GM12878 (cell line): ENCODE measurements at regions not wholly inside any gene's neighbourhood (a gene's known extent, or its start where the extent isn't known, plus 50 kb on each side); places are given as distances from the start of the nearest gene placed in this dataset.

Experiments used
- ATAC-seq: fragments of 200-7000 bp; cut with Tn5 transposase; 3 replicates; pipeline ENCODE4 v1.9.1; 2020; ENCODE audit warnings: mild to moderate bottlenecking, moderate library complexity
- BruUV-seq: library from RNA; stranded (reverse); fragments of 400-500 nt; replicated peaks from 2 replicates; lab custom pipeline; 2021; lab: Mats Ljungman, UMichigan
- CTCF ChIA-PET: fragments of 300-600 bp; sonication (Branson Sonifier 250); formaldehyde crosslinking; extraction: SDS; loops from one replicate; lab custom pipeline; 2021; ENCODE audit warnings: inconsistent platforms; lab: Yijun Ruan, JAX
- POLR2A ChIA-PET: fragments of 350-600 bp; formaldehyde crosslinking; extraction: SDS; loops from one replicate; lab custom pipeline; 2021; ENCODE audit warnings: inconsistent platforms; lab: Charles Lee
- RAD21 ChIA-PET: fragments of 300-600 bp; sonication (Branson Sonifier 250); formaldehyde crosslinking; loops from one replicate; lab custom pipeline; 2023; ENCODE audit warnings: antibody characterized with exemption; ENCODE audit not compliant: unreplicated experiment; lab: Charles Lee
- SMC1A ChIA-PET: fragments of 300-600 bp; sonication (Branson Sonifier 250); formaldehyde crosslinking; loops from one replicate; lab custom pipeline; 2023; ENCODE audit not compliant: unreplicated experiment, uncharacterized antibody; lab: Charles Lee
- DNase-seq: peaks from one replicate; pipeline ENCODE4 v3.0.0-alpha.2; 2011; ENCODE audit warnings: low read depth, low spot score
- FAIRE-seq: peaks from 3 replicates; lab custom pipeline; 2011; peaks lifted over from hg19 to GRCh38; lab: Jason Lieb, UNC
- H2AFZ ChIP-seq: 2 replicates; pipeline ENCODE4 v1.6.0; 2011; ENCODE audit warnings: low read depth, low read length, control low read depth; ENCODE audit not compliant: control insufficient read depth
- H3K27ac ChIP-seq: 2 replicates; pipeline ENCODE4 v1.5.1; 2011; ENCODE audit warnings: control low read depth; ENCODE audit not compliant: control insufficient read depth, insufficient read depth
- H3K27me3 ChIP-seq, 2 experiments: replicated peaks in 1 of 2; 2 replicates each; pipeline versions ENCODE4 v1.6.0 to v1.6.1; 2011; ENCODE audit warnings: low read length in 1 of 2; ENCODE audit not compliant: control insufficient read depth in 2 of 2, insufficient read depth in 2 of 2
- H3K36me3 ChIP-seq, 2 experiments: 2 replicates each; pipeline ENCODE4 v1.5.1; 2011; ENCODE audit warnings: low read length in 1 of 2; ENCODE audit not compliant: control insufficient read depth in 2 of 2, insufficient read depth in 2 of 2
- H3K4me1 ChIP-seq: 2 replicates; pipeline ENCODE4 v1.6.1; 2011; ENCODE audit warnings: mild to moderate bottlenecking, low read length, moderate library complexity, mixed read lengths; ENCODE audit not compliant: control insufficient read depth, insufficient read depth
- H3K4me2 ChIP-seq: 2 replicates; pipeline ENCODE4 v1.6.0; 2011; ENCODE audit warnings: control low read depth; ENCODE audit not compliant: control insufficient read depth, insufficient read depth
- H3K4me3 ChIP-seq: fragments of 200-600 bp; sonication (generic); 2 replicates; pipeline ENCODE4 v1.5.1; 2016
- H3K79me2 ChIP-seq: 2 replicates; pipeline ENCODE4 v1.6.0; 2011; ENCODE audit warnings: low read length; ENCODE audit not compliant: control insufficient read depth, insufficient read depth
- H3K9ac ChIP-seq: 2 replicates; pipeline ENCODE4 v1.8.0; 2011; ENCODE audit warnings: low read length, control low read depth, mixed read lengths; ENCODE audit not compliant: control insufficient read depth, insufficient read depth
- H3K9me3 ChIP-seq: replicated peaks from 3 replicates; pipeline ENCODE4 v1.5.1; 2011; ENCODE audit warnings: mild to moderate bottlenecking, low read length; ENCODE audit not compliant: control insufficient read depth, insufficient read depth
- H4K20me1 ChIP-seq: 2 replicates; pipeline ENCODE4 v1.6.0; 2011; ENCODE audit not compliant: control insufficient read depth, insufficient read depth
- BRCA1 ChIP-seq: IDR thresholded peaks from 2 replicates; pipeline ENCODE4 v1.6.1; 2011; ENCODE audit warnings: low read depth, low read length, improper control_type of control experiment
- CHD2 ChIP-seq: IDR thresholded peaks from 2 replicates; pipeline ENCODE4 v1.6.1; 2011; ENCODE audit warnings: low read depth, low read length, improper control_type of control experiment, borderline replicate concordance
- CREM ChIP-seq: IDR thresholded peaks from 2 replicates; pipeline ENCODE4 v1.6.1; 2014; ENCODE audit warnings: antibody characterized with exemption, low read depth
- ESRRA ChIP-seq: IDR thresholded peaks from 2 replicates; pipeline ENCODE4 v1.6.1; 2012; ENCODE audit warnings: mild to moderate bottlenecking, low read length, improper control_type of control experiment
- FOS ChIP-seq: IDR thresholded peaks from 3 replicates; pipeline ENCODE4 v1.6.1; 2011; ENCODE audit warnings: borderline replicate concordance; ENCODE audit not compliant: insufficient read length; ENCODE audit errors: extremely low read depth
- HDAC6 ChIP-seq: fragments of 200-600 bp; sonication (generic); IDR thresholded peaks from one replicate; pipeline ENCODE4 v1.8.0; 2017; ENCODE audit warnings: antibody characterized with exemption; ENCODE audit not compliant: unreplicated experiment
- NR2C2 ChIP-seq: IDR thresholded peaks from 2 replicates; pipeline ENCODE4 v1.6.1; 2011; ENCODE audit warnings: borderline replicate concordance, low read depth; ENCODE audit not compliant: control insufficient read depth, insufficient read length
- SIX5 ChIP-seq: IDR thresholded peaks from 2 replicates; pipeline ENCODE4 v1.6.1; 2011; ENCODE audit warnings: mild to moderate bottlenecking, low read depth, low read length, moderate library complexity; ENCODE audit not compliant: severe bottlenecking
- SMAD1 ChIP-seq: fragments of 450-650 bp; IDR thresholded peaks from 2 replicates; pipeline ENCODE4 v1.6.1; 2018; ENCODE audit warnings: mild to moderate bottlenecking, low read depth; ENCODE audit not compliant: partially characterized antibody
- ZNF217 ChIP-seq: fragments of 450-650 bp; IDR thresholded peaks from 2 replicates; pipeline ENCODE4 v1.6.1; 2017; ENCODE audit warnings: antibody characterized with exemption, mild to moderate bottlenecking
- WGBS: methylation state at CpG from one replicate; pipeline ENCODE4 v1.1.6; 2016; ENCODE audit warnings: low lambda C conversion rate; ENCODE audit not compliant: insufficient replicate concordance, insufficient coverage; ENCODE audit errors: missing lambda C conversion rate; 5-methylcytosine and 5-hydroxymethylcytosine counted together
- in situ Hi-C: fragments of 300-500 bp; cut with MboI; formaldehyde crosslinking; loops from 9 replicates; pipeline ENCODE4 v1.14.3; 2018; ENCODE audit warnings: mixed read lengths
- intact Hi-C: fragments of 100-400 bp; cut with micrococcal nuclease; formaldehyde crosslinking; loops from one replicate; pipeline ENCODE4 v1.14.2; 2022; ENCODE audit not compliant: unreplicated experiment
- TF ChIP-seq, protein P1 (sequence below): fragments of 450-650 bp; IDR thresholded peaks from 2 replicates; pipeline ENCODE4 v1.6.1; 2016; ENCODE audit warnings: mild to moderate bottlenecking
- TF ChIP-seq, protein P2 (sequence below): IDR thresholded peaks from 2 replicates; pipeline ENCODE4 v1.6.1; 2012; ENCODE audit warnings: low read length, inconsistent platforms
- TF ChIP-seq, protein P3 (sequence below): fragments of 150-350 bp; IDR thresholded peaks from 2 replicates; pipeline ENCODE4 v1.6.1; 2014; ENCODE audit warnings: mild to moderate bottlenecking, low read depth, low read length
- TF ChIP-seq, protein P4 (sequence below): fragments of 450-650 bp; IDR thresholded peaks from 2 replicates; pipeline ENCODE4 v1.6.1; 2017; ENCODE audit warnings: antibody characterized with exemption, mild to moderate bottlenecking, moderate library complexity
- TF ChIP-seq, protein P5 (sequence below): fragments of 450-650 bp; formaldehyde crosslinking; IDR thresholded peaks from 2 replicates; pipeline ENCODE4 v1.4.0; 2022; ENCODE audit warnings: mild to moderate bottlenecking, moderate library complexity

DNA sequence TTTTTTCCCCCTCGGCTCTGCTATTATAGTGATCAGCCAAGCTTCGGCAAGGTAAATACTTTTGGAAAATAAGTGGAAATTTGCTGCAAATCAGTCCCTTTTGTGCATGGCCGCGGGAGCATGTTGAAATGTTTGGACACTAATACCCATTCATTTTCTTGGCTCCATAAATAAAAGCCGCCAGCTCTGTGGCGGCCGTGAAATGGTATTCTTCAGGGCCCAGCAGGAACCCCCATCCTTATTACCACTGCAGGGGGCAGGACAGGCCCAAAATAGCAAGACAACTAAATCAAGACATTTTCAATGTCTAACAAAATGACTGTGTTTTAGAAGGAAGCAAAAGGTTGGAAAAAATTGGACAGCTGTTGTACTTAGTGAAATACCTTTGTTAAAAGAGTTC lies 362.3 kb downstream of the NR2F2 start:
- Histone ChIP-seq H3K4me3 (no peak overlapping the region), H4K20me1 (no peaks in the 10 kb centered on the region), H3K9ac (no peak overlapping the region), H3K9me3 (no peaks in the 10 kb centered on the region), H3K27me3 (no peaks in the 10 kb centered on the region), H3K4me1 (no peaks in the 10 kb centered on the region), H3K36me3 (no peaks in the 10 kb centered on the region), H3K4me2 (no peak overlapping the region), H3K27ac (no peak overlapping the region), H2AFZ (no peak overlapping the region), H3K79me2 (no peaks in the 10 kb centered on the region)
- FAIRE-seq (no peak), DNase-seq (no peak), ATAC-seq (no peak)
- RAD21 ChIA-PET = no interaction called here
- no TSS peak for BruUV-seq
- SMC1A ChIA-PET = no interaction called here
- POLR2A ChIA-PET = no interaction called here
- 27% methylated on average over 7 of the region's 7 CpGs for WGBS
- in situ Hi-C loops (no loop called here), intact Hi-C loops (no loop called here)
- CTCF ChIA-PET = interaction anchor here (0.9 kb wide), 1 partner anchor 10 kb away, joined by 5 read pairs; no protein-coding TSS in a partner anchor
- TF ChIP-seq, protein P1, sequence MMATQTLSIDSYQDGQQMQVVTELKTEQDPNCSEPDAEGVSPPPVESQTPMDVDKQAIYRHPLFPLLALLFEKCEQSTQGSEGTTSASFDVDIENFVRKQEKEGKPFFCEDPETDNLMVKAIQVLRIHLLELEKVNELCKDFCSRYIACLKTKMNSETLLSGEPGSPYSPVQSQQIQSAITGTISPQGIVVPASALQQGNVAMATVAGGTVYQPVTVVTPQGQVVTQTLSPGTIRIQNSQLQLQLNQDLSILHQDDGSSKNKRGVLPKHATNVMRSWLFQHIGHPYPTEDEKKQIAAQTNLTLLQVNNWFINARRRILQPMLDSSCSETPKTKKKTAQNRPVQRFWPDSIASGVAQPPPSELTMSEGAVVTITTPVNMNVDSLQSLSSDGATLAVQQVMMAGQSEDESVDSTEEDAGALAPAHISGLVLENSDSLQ = no peak
- no peak for TF ChIP-seq BRCA1
- TF ChIP-seq HDAC6 = no peak
- TF ChIP-seq CHD2 = no peak
- TF ChIP-seq NR2C2 = no peak
- TF ChIP-seq CREM = no peak
- TF ChIP-seq, protein P2, sequence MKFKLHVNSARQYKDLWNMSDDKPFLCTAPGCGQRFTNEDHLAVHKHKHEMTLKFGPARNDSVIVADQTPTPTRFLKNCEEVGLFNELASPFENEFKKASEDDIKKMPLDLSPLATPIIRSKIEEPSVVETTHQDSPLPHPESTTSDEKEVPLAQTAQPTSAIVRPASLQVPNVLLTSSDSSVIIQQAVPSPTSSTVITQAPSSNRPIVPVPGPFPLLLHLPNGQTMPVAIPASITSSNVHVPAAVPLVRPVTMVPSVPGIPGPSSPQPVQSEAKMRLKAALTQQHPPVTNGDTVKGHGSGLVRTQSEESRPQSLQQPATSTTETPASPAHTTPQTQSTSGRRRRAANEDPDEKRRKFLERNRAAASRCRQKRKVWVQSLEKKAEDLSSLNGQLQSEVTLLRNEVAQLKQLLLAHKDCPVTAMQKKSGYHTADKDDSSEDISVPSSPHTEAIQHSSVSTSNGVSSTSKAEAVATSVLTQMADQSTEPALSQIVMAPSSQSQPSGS = no peak
- no peak for TF ChIP-seq ESRRA
- TF ChIP-seq, protein P3, sequence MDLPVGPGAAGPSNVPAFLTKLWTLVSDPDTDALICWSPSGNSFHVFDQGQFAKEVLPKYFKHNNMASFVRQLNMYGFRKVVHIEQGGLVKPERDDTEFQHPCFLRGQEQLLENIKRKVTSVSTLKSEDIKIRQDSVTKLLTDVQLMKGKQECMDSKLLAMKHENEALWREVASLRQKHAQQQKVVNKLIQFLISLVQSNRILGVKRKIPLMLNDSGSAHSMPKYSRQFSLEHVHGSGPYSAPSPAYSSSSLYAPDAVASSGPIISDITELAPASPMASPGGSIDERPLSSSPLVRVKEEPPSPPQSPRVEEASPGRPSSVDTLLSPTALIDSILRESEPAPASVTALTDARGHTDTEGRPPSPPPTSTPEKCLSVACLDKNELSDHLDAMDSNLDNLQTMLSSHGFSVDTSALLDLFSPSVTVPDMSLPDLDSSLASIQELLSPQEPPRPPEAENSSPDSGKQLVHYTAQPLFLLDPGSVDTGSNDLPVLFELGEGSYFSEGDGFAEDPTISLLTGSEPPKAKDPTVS = no peak
- TF ChIP-seq SIX5 = no peak
- TF ChIP-seq FOS = no peak
- TF ChIP-seq SMAD1 = no peak
- TF ChIP-seq, protein P4, sequence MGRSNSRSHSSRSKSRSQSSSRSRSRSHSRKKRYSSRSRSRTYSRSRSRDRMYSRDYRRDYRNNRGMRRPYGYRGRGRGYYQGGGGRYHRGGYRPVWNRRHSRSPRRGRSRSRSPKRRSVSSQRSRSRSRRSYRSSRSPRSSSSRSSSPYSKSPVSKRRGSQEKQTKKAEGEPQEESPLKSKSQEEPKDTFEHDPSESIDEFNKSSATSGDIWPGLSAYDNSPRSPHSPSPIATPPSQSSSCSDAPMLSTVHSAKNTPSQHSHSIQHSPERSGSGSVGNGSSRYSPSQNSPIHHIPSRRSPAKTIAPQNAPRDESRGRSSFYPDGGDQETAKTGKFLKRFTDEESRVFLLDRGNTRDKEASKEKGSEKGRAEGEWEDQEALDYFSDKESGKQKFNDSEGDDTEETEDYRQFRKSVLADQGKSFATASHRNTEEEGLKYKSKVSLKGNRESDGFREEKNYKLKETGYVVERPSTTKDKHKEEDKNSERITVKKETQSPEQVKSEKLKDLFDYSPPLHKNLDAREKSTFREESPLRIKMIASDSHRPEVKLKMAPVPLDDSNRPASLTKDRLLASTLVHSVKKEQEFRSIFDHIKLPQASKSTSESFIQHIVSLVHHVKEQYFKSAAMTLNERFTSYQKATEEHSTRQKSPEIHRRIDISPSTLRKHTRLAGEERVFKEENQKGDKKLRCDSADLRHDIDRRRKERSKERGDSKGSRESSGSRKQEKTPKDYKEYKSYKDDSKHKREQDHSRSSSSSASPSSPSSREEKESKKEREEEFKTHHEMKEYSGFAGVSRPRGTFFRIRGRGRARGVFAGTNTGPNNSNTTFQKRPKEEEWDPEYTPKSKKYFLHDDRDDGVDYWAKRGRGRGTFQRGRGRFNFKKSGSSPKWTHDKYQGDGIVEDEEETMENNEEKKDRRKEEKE = no peak
- TF ChIP-seq, protein P5, sequence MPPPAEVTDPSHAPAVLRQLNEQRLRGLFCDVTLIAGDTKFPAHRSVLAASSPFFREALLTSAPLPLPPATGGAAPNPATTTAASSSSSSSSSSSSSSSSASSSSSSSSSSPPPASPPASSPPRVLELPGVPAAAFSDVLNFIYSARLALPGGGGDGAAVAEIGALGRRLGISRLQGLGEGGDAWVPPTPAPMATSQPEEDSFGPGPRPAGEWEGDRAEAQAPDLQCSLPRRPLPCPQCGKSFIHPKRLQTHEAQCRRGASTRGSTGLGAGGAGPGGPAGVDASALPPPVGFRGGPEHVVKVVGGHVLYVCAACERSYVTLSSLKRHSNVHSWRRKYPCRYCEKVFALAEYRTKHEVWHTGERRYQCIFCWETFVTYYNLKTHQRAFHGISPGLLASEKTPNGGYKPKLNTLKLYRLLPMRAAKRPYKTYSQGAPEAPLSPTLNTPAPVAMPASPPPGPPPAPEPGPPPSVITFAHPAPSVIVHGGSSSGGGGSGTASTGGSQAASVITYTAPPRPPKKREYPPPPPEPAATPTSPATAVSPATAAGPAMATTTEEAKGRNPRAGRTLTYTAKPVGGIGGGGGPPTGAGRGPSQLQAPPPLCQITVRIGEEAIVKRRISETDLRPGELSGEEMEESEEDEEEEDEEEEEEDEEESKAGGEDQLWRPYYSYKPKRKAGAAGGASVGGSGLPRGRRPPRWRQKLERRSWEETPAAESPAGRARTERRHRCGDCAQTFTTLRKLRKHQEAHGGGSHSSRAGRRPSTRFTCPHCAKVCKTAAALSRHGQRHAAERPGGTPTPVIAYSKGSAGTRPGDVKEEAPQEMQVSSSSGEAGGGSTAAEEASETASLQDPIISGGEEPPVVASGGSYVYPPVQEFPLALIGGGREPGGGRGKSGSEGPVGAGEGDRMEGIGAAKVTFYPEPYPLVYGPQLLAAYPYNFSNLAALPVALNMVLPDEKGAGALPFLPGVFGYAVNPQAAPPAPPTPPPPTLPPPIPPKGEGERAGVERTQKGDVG (CRISPR knock-in tag) = no peak
- TF ChIP-seq ZNF217 = no peak
